DMS153 (cell line): ENCODE measurements at regions not wholly inside any gene's neighbourhood (a gene's known extent, or its start where the extent isn't known, plus 50 kb on each side); places are given as distances from the start of the nearest gene placed in this dataset.

ENCODE experiments used
- DNase-seq: peaks from one replicate; lab custom pipeline; 2025; lab: John Stamatoyannopoulos, UW

DNA sequence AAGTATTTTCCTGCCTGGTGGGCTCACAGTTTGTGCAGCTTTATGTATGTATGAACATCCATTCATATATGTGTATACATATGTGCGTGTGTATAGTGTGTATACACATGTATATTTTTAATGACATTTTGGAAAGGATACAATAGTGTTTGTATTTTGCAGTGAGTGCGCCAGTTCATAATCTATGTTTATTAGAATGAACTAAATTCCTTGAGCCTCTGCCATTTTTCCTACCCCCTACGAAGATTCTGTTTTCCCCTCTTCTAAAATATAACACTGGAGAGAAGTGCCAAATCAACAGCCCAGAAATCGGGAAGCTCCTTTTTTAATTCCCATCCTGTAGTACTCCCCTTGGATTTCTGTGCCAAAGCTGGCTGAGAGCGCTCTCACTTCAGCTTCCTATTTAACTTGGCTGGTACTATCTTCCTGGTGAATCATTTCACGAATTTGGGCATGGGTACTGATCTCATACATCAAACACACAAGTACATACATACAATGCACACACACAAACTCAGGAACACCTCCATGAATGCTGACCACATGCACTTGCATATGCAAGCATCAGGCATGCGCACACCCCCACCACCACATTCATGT is 578.4 kb upstream of the WWC1 start:
- no peak for DNase-seq

DNA sequence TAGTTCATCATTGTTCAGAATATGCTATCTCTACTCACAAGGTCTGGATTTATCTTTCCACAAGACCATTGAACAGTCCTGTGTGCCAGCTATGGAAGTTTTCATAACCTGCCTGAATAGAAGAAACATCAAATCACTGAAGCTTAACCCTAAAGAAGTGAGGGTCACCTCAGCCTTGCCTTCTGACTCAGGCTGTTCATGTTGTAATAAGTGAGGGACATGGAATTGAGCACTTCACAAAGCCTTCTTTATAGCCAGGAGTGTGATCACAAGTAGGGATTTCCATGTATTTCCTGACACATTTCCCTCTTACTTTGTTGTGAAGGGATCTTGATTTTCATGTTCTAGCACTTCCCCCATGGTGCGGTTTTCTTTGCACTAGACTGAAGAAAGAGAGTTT is 577.5 kb upstream of the WWC1 start:
- no peak for DNase-seq

DNA sequence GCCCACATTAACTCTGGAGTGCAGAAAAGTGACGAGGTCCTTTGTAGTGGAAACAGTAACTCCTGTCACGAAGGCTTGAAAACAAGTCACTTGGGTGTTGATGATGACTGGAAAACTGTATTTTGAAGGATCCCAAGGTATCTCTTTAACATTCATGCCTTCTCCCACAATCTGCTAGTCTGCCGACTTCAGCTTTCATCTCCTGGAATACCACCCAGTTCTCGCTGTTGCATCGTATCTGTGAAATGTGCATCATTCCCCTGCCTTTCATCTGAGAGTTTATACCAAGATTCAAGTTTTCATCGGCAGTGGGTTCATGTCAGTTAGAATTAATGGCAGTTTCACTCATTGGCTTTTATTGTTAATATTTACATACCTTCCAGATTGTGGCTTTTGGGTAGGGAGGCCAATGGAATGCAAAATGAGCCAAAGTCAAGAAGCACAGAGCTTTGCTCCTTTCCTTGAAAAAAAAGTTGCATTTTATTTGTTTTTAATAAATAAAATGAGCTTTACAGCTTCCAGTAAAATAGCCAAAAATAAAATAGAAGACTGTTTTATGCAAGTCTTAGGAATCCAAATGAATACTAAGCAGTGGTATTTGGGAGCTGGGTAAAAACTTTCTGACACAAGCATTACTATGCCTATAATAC is 575.2 kb upstream of the WWC1 start:
- DNase-seq, result no peak

GRCh38 chr5:167720259-167720658 is 571.2 kb upstream of the WWC1 start:
- DNase-seq, result no peak

DNA sequence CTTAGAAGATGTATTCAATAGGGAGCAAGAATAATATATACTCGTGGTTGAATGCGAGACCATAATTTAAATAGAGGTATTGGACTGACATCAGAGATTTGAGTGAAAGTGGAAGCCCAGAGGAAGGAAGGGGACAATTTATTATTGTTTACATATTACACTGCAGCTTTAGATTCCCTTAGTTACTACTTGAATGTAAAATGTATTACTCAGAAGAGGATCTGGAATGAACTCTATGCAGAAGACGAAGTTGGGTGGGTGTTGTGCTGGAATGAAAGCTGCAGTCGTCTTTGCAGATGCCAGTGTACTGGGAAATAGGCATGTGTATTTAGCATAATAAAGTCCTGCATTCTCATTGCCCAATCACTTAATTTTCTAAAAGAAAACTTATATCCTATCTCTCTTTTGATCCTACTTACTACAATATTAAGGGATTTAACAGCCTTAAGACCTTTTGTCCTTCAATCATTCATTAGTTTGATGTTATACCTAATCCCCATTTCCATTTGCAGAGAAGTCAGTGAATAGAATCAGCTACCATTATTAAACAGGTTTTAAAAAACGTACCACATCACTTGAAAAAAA is 570.7 kb upstream of the WWC1 start:
- DNase-seq, result no peak

- no peak for DNase-seq
These were observed 569.5 kb upstream of the WWC1 start for GRCh38 chr5:167721926-167722440.

GRCh38 chr5:167723254-167723871 is 568.1 kb upstream of the WWC1 start:
- peak; percentile 2 for DNase-seq

GRCh38 chr5:167725264-167725663 is 566.2 kb upstream of the WWC1 start:
- DNase-seq, result no peak

GRCh38 chr5:167725741-167726140 is 565.7 kb upstream of the WWC1 start:
- DNase-seq, result no peak

DNA sequence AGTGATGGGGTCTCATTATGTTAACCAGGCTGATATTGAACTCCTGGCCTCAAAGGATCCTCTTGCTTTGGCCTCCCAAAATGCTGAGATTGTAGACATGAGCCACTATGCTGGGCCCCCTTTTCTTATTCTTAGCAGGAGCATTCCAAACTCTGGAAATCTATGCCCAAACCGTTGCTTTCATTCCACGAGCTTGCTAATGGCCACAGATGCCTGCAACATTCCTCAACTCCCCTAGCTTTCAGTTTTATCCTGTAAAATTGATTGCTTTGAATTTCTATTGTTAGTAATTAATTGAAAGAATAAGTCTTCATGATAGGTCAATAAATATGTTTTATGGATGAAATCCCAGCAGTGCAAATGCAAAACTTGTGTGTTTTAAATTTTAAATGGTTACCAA is 564.8 kb upstream of the WWC1 start:
- DNase-seq, result no peak

DNA sequence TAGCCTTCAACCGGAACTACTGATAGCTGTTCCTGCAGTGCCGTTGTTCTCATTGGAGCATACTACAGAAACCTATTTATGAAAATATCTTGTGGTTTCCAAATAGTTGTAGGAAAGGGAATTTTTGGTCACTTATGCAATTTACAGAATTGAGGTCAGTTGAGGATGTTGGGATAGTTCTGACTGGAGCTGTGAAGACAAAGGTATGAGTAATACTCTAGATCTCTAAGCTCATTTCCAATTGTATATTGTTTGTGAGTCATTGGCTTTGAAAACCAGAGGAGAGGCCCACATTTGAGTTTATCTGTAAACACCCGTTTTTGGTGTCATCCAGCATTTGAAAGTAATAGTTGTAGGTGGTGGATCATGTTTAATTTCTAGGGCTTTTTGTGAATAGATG is 561.3 kb upstream of the WWC1 start:
- no peak for DNase-seq

DNA sequence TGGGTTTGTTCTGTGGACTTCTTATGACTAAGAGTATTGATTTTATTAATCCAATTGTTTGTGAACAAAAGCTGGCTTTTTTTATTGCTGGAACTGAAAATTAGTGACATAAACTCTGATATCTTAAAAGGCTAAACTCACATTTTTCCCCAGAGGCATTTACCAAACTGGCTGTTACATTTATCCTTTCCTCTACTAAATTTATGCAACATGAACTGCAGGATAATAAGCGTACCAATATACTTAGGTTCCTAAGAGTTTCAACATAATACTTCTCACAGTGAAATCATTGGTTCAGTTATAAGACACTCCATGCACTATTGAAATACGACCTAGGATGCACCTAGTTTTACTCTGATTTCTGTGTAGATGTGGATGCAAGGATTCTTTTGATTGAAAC is 560.8 kb upstream of the WWC1 start:
- no peak for DNase-seq

- DNase-seq, result no peak
These were observed 559.5 kb upstream of the WWC1 start for GRCh38 chr5:167731951-167732350.

DNA sequence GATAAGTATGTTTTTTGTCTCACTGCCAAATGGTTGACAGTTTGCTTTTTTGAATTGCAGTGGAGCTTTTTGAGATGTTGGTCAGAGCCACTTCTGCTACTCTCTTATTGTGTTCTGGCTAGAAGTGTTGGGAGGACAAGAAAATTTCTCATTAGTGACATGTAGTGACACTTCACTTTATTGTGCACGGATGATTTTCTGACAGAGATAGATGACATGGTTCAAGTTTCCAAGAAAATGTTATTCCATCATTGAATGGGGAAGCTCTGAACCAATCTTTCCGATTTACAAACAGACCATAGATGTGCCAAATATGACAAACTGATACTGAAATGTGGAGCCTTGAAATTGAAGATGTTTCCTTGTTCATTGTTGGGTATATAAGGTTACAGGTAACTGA is 558.9 kb upstream of the WWC1 start:
- no peak for DNase-seq

DNA sequence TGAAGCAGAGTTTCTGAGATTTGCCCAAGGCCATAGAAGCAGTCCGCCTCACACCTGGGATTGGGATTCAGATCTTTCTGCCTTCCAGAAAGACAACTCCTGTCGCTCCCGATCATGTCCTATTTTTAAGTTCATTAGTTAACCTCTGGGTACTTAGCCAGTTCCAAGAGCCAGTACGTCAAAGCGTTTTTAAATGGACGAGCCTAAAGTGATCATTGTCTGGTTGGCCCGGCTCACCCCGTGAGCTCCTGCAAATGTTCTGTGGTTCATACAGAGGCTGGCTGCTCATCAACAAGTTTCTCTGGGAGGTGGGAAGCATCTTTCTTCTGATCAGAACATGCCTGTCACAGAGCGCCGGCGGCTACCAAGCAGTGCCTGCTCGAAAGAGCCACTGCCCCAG is 554.5 kb upstream of the WWC1 start:
- no peak for DNase-seq

- DNase-seq, result no peak
These were observed 547.6 kb upstream of the WWC1 start for GRCh38 chr5:167743695-167744464.

GRCh38 chr5:167745868-167746267 is 545.6 kb upstream of the WWC1 start:
- no peak for DNase-seq

GRCh38 chr5:167750586-167750985 is 540.9 kb upstream of the WWC1 start:
- DNase-seq, result no peak

DNA sequence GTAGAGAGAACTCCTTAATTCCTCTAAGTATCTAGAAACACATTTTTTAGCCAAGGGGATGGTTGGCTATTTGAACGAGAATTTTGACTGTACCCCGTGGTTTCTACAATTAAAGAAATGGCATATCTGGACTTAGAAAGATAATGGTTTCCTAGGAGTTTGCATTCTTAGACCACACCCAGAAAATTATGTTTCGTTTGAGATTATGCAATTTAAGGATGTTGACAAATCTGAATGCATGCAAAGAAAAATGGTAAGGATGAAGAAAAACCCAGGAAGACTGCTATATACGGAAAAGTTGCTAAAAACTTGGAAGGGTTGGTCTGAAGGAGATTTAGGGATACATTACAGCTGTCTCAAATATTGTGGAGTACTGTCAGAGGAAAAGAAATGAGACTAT is 538.5 kb upstream of the WWC1 start:
- DNase-seq, result no peak

DNA sequence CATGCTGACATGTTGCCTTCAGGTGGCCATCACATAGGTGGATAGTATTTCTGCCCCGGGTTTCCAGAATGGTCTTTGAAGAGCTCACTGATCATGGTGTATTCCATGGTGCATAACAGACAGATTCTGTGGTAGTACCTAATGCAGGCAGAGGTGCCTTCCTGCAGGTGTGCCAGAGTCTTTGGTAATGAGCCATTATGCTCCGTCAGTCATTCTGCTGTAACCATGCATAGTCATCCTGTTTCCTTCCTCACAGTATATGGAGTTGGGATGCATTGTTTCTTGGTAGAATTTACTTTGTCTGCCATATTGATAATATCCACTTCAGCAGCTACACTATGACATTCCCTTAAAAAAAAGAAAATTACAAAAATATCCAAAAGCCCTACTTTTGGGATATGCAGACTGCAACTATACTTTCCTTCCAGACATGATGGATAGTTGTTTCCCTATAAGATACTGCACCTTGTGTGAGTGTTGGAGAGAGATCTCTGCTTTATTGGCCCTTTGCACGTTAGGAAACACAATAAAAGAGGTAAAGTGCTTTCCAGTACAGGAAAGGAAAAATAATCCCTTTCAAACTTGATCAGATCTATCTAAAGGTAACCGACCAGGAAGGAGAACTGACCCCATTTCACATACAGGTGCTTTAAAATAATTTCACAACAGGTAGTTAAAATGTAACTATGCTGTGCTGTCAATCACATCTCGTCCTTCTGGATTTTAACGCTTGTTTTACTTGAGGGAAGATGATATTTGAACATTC is 537.5 kb upstream of the WWC1 start:
- no peak for DNase-seq

GRCh38 chr5:167754501-167755021 is 536.9 kb upstream of the WWC1 start:
- no peak for DNase-seq
